H1 (cell line): ENCODE measurements at regions not wholly inside any gene's neighbourhood (a gene's known extent, or its start where the extent isn't known, plus 50 kb on each side); places are given as distances from the start of the nearest gene placed in this dataset.

Experiments used
- CTCF ChIA-PET: fragments of 300-600 bp; sonication (Branson Sonifier 250); formaldehyde crosslinking; loops from one replicate; lab custom pipeline; 2021; ENCODE audit not compliant: partially characterized antibody; lab: Charles Lee
- POLR2A ChIA-PET: fragments of 300-600 bp; sonication (Branson Sonifier 250); formaldehyde crosslinking; loops from one replicate; lab custom pipeline; 2021; ENCODE audit warnings: inconsistent platforms; ENCODE audit not compliant: partially characterized antibody; lab: Charles Lee
- DNase-seq, 2 experiments: peaks; one replicate each; pipeline versions ENCODE4 v3.0.0 to v3.0.0-alpha.2; 2010 to 2022; ENCODE audit warnings: low spot score in 2 of 2, low read depth in 1 of 2, mixed read lengths in 1 of 2
- FAIRE-seq: peaks from 2 replicates; lab custom pipeline; 2011; peaks lifted over from hg19 to GRCh38; lab: Jason Lieb, UNC
- H2AFZ ChIP-seq: 2 replicates; pipeline ENCODE4 v1.8.1; 2012; ENCODE audit warnings: low read length, inconsistent platforms
- H2AK5ac ChIP-seq: 2 replicates; pipeline ENCODE4 v1.6.1; 2013; ENCODE audit warnings: low read depth, low read length
- H2BK120ac ChIP-seq: replicated peaks from 2 replicates; pipeline ENCODE3; 2013; ENCODE audit warnings: low read depth, low read length, inconsistent platforms
- H2BK12ac ChIP-seq: 2 replicates; pipeline ENCODE4 v1.6.1; 2013; ENCODE audit warnings: low read depth, low read length
- H2BK15ac ChIP-seq: 2 replicates; pipeline ENCODE4 v1.6.1; 2013; ENCODE audit warnings: low read length
- H2BK20ac ChIP-seq: 2 replicates; pipeline ENCODE4 v1.6.1; 2013; ENCODE audit warnings: low read length
- H2BK5ac ChIP-seq: 2 replicates; pipeline ENCODE4 v1.6.1; 2013; ENCODE audit warnings: low read depth, low read length
- H3K14ac ChIP-seq: 2 replicates; pipeline ENCODE4 v1.6.1; 2013; ENCODE audit warnings: inconsistent platforms; ENCODE audit not compliant: insufficient read length
- H3K18ac ChIP-seq: 2 replicates; pipeline ENCODE4 v1.6.1; 2013; ENCODE audit warnings: low read length; ENCODE audit errors: extremely low read depth
- H3K23ac ChIP-seq: 2 replicates; pipeline ENCODE4 v1.6.1; 2013; ENCODE audit warnings: inconsistent platforms; ENCODE audit not compliant: insufficient read length
- H3K23me2 ChIP-seq: 2 replicates; pipeline ENCODE4 v1.6.1; 2013; ENCODE audit warnings: low read depth, low read length
- H3K27ac ChIP-seq: 2 replicates; pipeline ENCODE4 v1.6.1; 2011; ENCODE audit warnings: low read depth, low read length, inconsistent platforms
- H3K27me3 ChIP-seq, 4 experiments: replicated peaks in 1 of 4; 1 replicate in 1 of 4; 2 replicates in 3 of 4; pipeline versions ENCODE4 v1.6.1 to v1.8.1; 2011 to 2013; ENCODE audit warnings: low read length in 3 of 4, mild to moderate bottlenecking in 3 of 4, inconsistent platforms in 2 of 4, mixed read lengths in 2 of 4, moderate library complexity in 1 of 4; ENCODE audit not compliant: control insufficient read depth in 3 of 4, insufficient read depth in 3 of 4; ENCODE audit errors: extremely low read depth in 1 of 4
- H3K36me3 ChIP-seq, 4 experiments: 2 replicates each; pipeline versions ENCODE4 v1.6.1 to v1.8.1; 2011 to 2013; ENCODE audit warnings: mild to moderate bottlenecking in 4 of 4, low read length in 3 of 4, moderate library complexity in 2 of 4, control low read depth in 1 of 4, inconsistent platforms in 1 of 4; ENCODE audit not compliant: insufficient read depth in 4 of 4, control insufficient read depth in 2 of 4
- H3K4ac ChIP-seq: replicated peaks from 2 replicates; pipeline ENCODE3; 2013; ENCODE audit warnings: low read length, low read depth, mixed read lengths, inconsistent platforms; ENCODE audit not compliant: insufficient read length
- H3K4me1 ChIP-seq, 4 experiments: replicated peaks in 1 of 4; 1 replicate in 1 of 4; 2 replicates in 3 of 4; pipeline versions ENCODE4 v1.6.1 to v1.8.1; 2011 to 2013; ENCODE audit warnings: low read length in 3 of 4, inconsistent platforms in 2 of 4, mixed read lengths in 1 of 4; ENCODE audit not compliant: insufficient read depth in 4 of 4, control insufficient read depth in 3 of 4
- H3K4me2 ChIP-seq, 2 experiments: 2 replicates each; pipeline versions ENCODE4 v1.6.1 to v1.8.1; 2011 to 2013; ENCODE audit warnings: low read depth in 2 of 2, low read length in 2 of 2, control low read depth in 1 of 2, inconsistent platforms in 1 of 2, mild to moderate bottlenecking in 1 of 2; ENCODE audit not compliant: insufficient read depth in 1 of 2
- H3K4me3 ChIP-seq, 4 experiments: fragments of 200-600, 300-600 bp in 1 of 4; sonication (generic), shearing (Covaris generic), sonication (Bioruptor Twin) in 1 of 4; 2 replicates each; pipeline versions ENCODE4 v1.5.1 to v1.8.1; 2011 to 2016; ENCODE audit warnings: low read length in 4 of 4, low read depth in 3 of 4, control low read depth in 2 of 4, inconsistent platforms in 2 of 4, mild to moderate bottlenecking in 2 of 4, mixed read lengths in 1 of 4, moderate library complexity in 1 of 4; ENCODE audit not compliant: insufficient read depth in 2 of 4; ENCODE audit errors: extremely low read depth in 1 of 4
- H3K56ac ChIP-seq: replicated peaks from 2 replicates; pipeline ENCODE3; 2013; ENCODE audit warnings: low read depth, mild to moderate bottlenecking, mixed read lengths, low read length, inconsistent platforms; ENCODE audit not compliant: insufficient read length
- H3K79me1 ChIP-seq: 2 replicates; pipeline ENCODE4 v1.6.1; 2013; ENCODE audit warnings: low read depth, low read length, control low read depth
- H3K79me2 ChIP-seq, 2 experiments: 2 replicates each; pipeline versions ENCODE4 v1.6.1 to v1.8.1; 2012 to 2013; ENCODE audit warnings: low read length in 2 of 2, mild to moderate bottlenecking in 2 of 2, inconsistent platforms in 1 of 2; ENCODE audit not compliant: insufficient read depth in 2 of 2, control insufficient read depth in 1 of 2
- H3K9ac ChIP-seq, 4 experiments: replicated peaks in 1 of 4; 1 replicate in 1 of 4; 2 replicates in 3 of 4; pipeline versions ENCODE4 v1.6.1 to v1.8.1; 2011 to 2013; ENCODE audit warnings: low read depth in 3 of 4, low read length in 3 of 4, control low read depth in 2 of 4, mild to moderate bottlenecking in 2 of 4, moderate library complexity in 2 of 4, inconsistent platforms in 1 of 4; ENCODE audit errors: extremely low read depth in 1 of 4
- H3K9me3 ChIP-seq, 2 experiments: 2 replicates each; pipeline versions ENCODE4 v1.6.1 to v1.8.1; 2012 to 2013; ENCODE audit warnings: mild to moderate bottlenecking in 2 of 2, moderate library complexity in 2 of 2, control low read depth in 1 of 2, inconsistent platforms in 1 of 2, low read depth in 1 of 2, low read length in 1 of 2, mixed read lengths in 1 of 2; ENCODE audit not compliant: insufficient read depth in 2 of 2
- H4K20me1 ChIP-seq, 2 experiments: replicated peaks in 1 of 2; 2 replicates each; pipeline versions ENCODE3 to v1.8.1; 2011 to 2013; ENCODE audit warnings: inconsistent platforms in 2 of 2, low read length in 2 of 2, mild to moderate bottlenecking in 1 of 2; ENCODE audit not compliant: insufficient read depth in 2 of 2, control insufficient read depth in 1 of 2
- H4K5ac ChIP-seq: 2 replicates; pipeline ENCODE4 v1.6.1; 2013; ENCODE audit warnings: low read length, low read depth, mixed read lengths, inconsistent platforms; ENCODE audit not compliant: insufficient read length
- H4K8ac ChIP-seq: 2 replicates; pipeline ENCODE4 v1.8.0; 2013; ENCODE audit warnings: mild to moderate bottlenecking, moderate library complexity, low read length, inconsistent platforms; ENCODE audit not compliant: insufficient read depth; ENCODE audit errors: extremely low read depth
- H4K91ac ChIP-seq: replicated peaks from 2 replicates; pipeline ENCODE3; 2013; ENCODE audit warnings: low read length, mixed read lengths, inconsistent platforms; ENCODE audit not compliant: insufficient read length
- E2F6 ChIP-seq: IDR thresholded peaks from 2 replicates; pipeline ENCODE4 v1.6.1; 2012; ENCODE audit warnings: inconsistent platforms
- EGR1 ChIP-seq: IDR thresholded peaks from 2 replicates; pipeline ENCODE4 v1.6.1; 2011; ENCODE audit warnings: low read depth, low read length, borderline replicate concordance
- FOSL1 ChIP-seq: IDR thresholded peaks from 2 replicates; pipeline ENCODE4 v1.6.1; 2011; ENCODE audit warnings: mild to moderate bottlenecking, low read depth, low read length, moderate library complexity; ENCODE audit not compliant: insufficient read depth
- GTF2F1 ChIP-seq: IDR thresholded peaks from 2 replicates; pipeline ENCODE4 v1.6.1; 2012; ENCODE audit warnings: low read depth, low read length, improper control_type of control experiment, borderline replicate concordance
- RAD21 ChIP-seq, 2 experiments: IDR thresholded peaks in 1 of 2; conservative IDR thresholded peaks in 1 of 2; 2 replicates each; pipeline ENCODE4 v1.6.1; 2011; ENCODE audit warnings: low read depth in 2 of 2, low read length in 2 of 2, improper control_type of control experiment in 1 of 2, inconsistent platforms in 1 of 2, mild to moderate bottlenecking in 1 of 2, moderate library complexity in 1 of 2
- RNF2 ChIP-seq: fragments of 200-900, 300-1000 bp; sonication (generic); IDR thresholded peaks from 2 replicates; pipeline ENCODE4 v1.7.1; 2016; ENCODE audit warnings: borderline replicate concordance, low read depth, mild to moderate bottlenecking, antibody characterized with exemption, low read length; ENCODE audit not compliant: poor library complexity, severe bottlenecking; ENCODE audit errors: missing control alignments
- TCF12 ChIP-seq: IDR thresholded peaks from 2 replicates; pipeline ENCODE4 v1.6.1; 2011; ENCODE audit warnings: low read depth, mild to moderate bottlenecking, low read length
- WGBS, 2 experiments: shearing (Covaris generic) in 1 of 2; methylation state at CpG; one replicate each; pipeline versions ENCODE4 v1.1.6 to v1.1.7; 2013 to 2015; ENCODE audit warnings: low lambda C conversion rate in 2 of 2, mixed read lengths in 2 of 2, inconsistent platforms in 1 of 2, low coverage in 1 of 2, missing lambda C conversion rate in 1 of 2; ENCODE audit not compliant: insufficient replicate concordance in 2 of 2, insufficient coverage in 1 of 2, insufficient read length in 1 of 2; ENCODE audit errors: extremely low coverage in 1 of 2, missing lambda C conversion rate in 1 of 2; 5-methylcytosine and 5-hydroxymethylcytosine counted together
- TF ChIP-seq, protein P1 (sequence below): IDR thresholded peaks from 2 replicates; pipeline ENCODE4 v1.6.1; 2011; ENCODE audit warnings: low read length, improper control_type of control experiment
- TF ChIP-seq, protein P2 (sequence below), 3 experiments: IDR thresholded peaks; 1 replicate in 2 of 3; 2 replicates in 1 of 3; pipeline versions ENCODE4 v1.5.1 to v1.6.1; 2011; ENCODE audit warnings: low read length in 3 of 3, mild to moderate bottlenecking in 3 of 3, inconsistent platforms in 2 of 3, low read depth in 1 of 3, moderate library complexity in 1 of 3; ENCODE audit not compliant: insufficient read depth in 1 of 3; ENCODE audit errors: control extremely low read depth in 1 of 3

DNA sequence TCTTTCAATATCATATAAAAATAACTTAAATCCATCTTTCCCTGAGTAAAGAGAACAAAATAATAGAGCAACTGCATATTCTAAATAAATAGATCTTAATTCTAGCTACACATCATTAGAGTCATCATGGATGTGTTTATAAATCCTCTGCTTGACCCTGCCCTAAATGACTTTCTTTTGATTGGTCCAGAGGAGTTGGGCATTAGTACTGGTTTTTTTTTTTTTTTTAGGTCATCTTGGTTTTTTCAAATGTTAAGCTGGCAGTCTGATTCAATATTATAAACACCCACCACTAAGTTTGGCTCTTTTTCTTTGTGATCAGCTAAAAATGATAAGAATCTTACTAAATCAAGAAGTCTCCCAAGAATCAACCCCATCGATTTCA, 504.0 kb upstream of the CBLB start:
- H2BK20ac ChIP-seq: no peak overlapping the region
- H2AFZ ChIP-seq: no peak overlapping the region
- FAIRE-seq (no peak), DNase-seq (no peak)
- H3K9me3 ChIP-seq: no peaks in the 10 kb centered on the region
- H4K8ac ChIP-seq: no peak overlapping the region
- H3K36me3 ChIP-seq: no peaks in the 10 kb centered on the region
- no peak overlapping the region for H3K4ac ChIP-seq
- H4K91ac ChIP-seq: no peak overlapping the region
- H2AK5ac ChIP-seq: no peak overlapping the region
- H3K27ac ChIP-seq: no peak overlapping the region
- H2BK15ac ChIP-seq: no peak overlapping the region
- H3K14ac ChIP-seq: no peak overlapping the region
- WGBS, 2 experiments: 100% methylated on average over 1 of the region's 1 CpG; no CpG with 5 or more reads in 1 of the 2 experiments
- no peaks in the 10 kb centered on the region for H4K20me1 ChIP-seq
- no peaks in the 10 kb centered on the region for H3K79me1 ChIP-seq
- POLR2A ChIA-PET: no interaction called here
- H3K79me2 ChIP-seq: no peaks in the 10 kb centered on the region
- CTCF ChIA-PET: no interaction called here
- H3K23ac ChIP-seq: no peak overlapping the region
- H3K4me3 ChIP-seq: no peak overlapping the region
- H2BK12ac ChIP-seq: no peak overlapping the region
- no peak overlapping the region for H2BK120ac ChIP-seq
- H3K9ac ChIP-seq: no peak overlapping the region
- no peak overlapping the region for H3K18ac ChIP-seq
- no peak overlapping the region for H3K4me2 ChIP-seq
- no peak overlapping the region for H2BK5ac ChIP-seq
- no peak overlapping the region for H3K56ac ChIP-seq
- no peaks in the 10 kb centered on the region for H3K23me2 ChIP-seq
- no peaks in the 10 kb centered on the region for H3K27me3 ChIP-seq
- no peak overlapping the region for H4K5ac ChIP-seq
- no peaks in the 10 kb centered on the region for H3K4me1 ChIP-seq
- TF ChIP-seq E2F6 (no peak), RNF2 (no peak), RAD21 (IDR thresholded peaks at IDR 0.05 in 1 of 2, conservative IDR thresholded peaks at IDR 0.05 in 1 of 2; ENCODE audit: low read depth in 2 of 2, low read length in 2 of 2) (no peak), TCF12 (no peak), FOSL1 (no peak), EGR1 (no peak), GTF2F1 (no peak)
- TF ChIP-seq, protein P1, sequence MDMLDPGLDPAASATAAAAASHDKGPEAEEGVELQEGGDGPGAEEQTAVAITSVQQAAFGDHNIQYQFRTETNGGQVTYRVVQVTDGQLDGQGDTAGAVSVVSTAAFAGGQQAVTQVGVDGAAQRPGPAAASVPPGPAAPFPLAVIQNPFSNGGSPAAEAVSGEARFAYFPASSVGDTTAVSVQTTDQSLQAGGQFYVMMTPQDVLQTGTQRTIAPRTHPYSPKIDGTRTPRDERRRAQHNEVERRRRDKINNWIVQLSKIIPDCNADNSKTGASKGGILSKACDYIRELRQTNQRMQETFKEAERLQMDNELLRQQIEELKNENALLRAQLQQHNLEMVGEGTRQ: no peak
- TF ChIP-seq, protein P2, sequence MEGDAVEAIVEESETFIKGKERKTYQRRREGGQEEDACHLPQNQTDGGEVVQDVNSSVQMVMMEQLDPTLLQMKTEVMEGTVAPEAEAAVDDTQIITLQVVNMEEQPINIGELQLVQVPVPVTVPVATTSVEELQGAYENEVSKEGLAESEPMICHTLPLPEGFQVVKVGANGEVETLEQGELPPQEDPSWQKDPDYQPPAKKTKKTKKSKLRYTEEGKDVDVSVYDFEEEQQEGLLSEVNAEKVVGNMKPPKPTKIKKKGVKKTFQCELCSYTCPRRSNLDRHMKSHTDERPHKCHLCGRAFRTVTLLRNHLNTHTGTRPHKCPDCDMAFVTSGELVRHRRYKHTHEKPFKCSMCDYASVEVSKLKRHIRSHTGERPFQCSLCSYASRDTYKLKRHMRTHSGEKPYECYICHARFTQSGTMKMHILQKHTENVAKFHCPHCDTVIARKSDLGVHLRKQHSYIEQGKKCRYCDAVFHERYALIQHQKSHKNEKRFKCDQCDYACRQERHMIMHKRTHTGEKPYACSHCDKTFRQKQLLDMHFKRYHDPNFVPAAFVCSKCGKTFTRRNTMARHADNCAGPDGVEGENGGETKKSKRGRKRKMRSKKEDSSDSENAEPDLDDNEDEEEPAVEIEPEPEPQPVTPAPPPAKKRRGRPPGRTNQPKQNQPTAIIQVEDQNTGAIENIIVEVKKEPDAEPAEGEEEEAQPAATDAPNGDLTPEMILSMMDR (IDR thresholded peaks at IDR 0.05; ENCODE audit: control extremely low read depth in 1 of 3, insufficient read depth in 1 of 3, low read depth in 1 of 3, low read length in 3 of 3): no peak
